IMR-90 (cell line): ENCODE measurements at regions not wholly inside any gene's neighbourhood (a gene's known extent, or its start where the extent isn't known, plus 50 kb on each side); places are given as distances from the start of the nearest gene placed in this dataset.

Experiments
- ATAC-seq: fragments of 200-7000 bp; cut with Tn5 transposase; 2 replicates; pipeline ENCODE4 v1.9.1; 2020; ENCODE audit warnings: low read depth, mild to moderate bottlenecking, moderate library complexity
- BruUV-seq: library from RNA; stranded (reverse); fragments of 400-500 nt; replicated peaks from 2 replicates; lab custom pipeline; 2021; lab: Mats Ljungman, UMichigan
- CTCF ChIA-PET: fragments of 300-600 bp; formaldehyde crosslinking; extraction: SDS; loops from one replicate; lab custom pipeline; 2021; ENCODE audit warnings: antibody characterized with exemption; lab: Yijun Ruan, JAX
- POLR2A ChIA-PET: fragments of 300-600 bp; sonication (Branson Sonifier 250); formaldehyde crosslinking; loops from one replicate; lab custom pipeline; 2022; ENCODE audit warnings: antibody characterized with exemption; ENCODE audit not compliant: unreplicated experiment; lab: Charles Lee
- DNase-seq: peaks from one replicate; pipeline ENCODE4 v3.0.0; 2013
- H2AFZ ChIP-seq: replicated peaks from 2 replicates; pipeline ENCODE3; 2013; ENCODE audit warnings: low read length, mild to moderate bottlenecking; ENCODE audit not compliant: poor library complexity
- H2AK5ac ChIP-seq: 2 replicates; pipeline ENCODE4 v1.6.1; 2013; ENCODE audit warnings: low read depth, low read length, inconsistent platforms
- H2AK9ac ChIP-seq: replicated peaks from 2 replicates; pipeline ENCODE3; 2013; ENCODE audit warnings: mild to moderate bottlenecking, low read depth, low read length, moderate library complexity; ENCODE audit not compliant: poor library complexity
- H2BK120ac ChIP-seq: 2 replicates; pipeline ENCODE4 v1.6.1; 2013; ENCODE audit warnings: low read depth, low read length, inconsistent platforms
- H2BK15ac ChIP-seq: 3 replicates; pipeline ENCODE4 v1.6.1; 2013; ENCODE audit warnings: low read depth, low read length, inconsistent platforms
- H2BK20ac ChIP-seq: 2 replicates; pipeline ENCODE4 v1.6.1; 2013; ENCODE audit warnings: low read depth, mild to moderate bottlenecking, inconsistent platforms, low read length, moderate library complexity
- H2BK5ac ChIP-seq: 2 replicates; pipeline ENCODE4 v1.6.1; 2013; ENCODE audit warnings: mild to moderate bottlenecking, low read depth, low read length, inconsistent platforms; ENCODE audit not compliant: poor library complexity, severe bottlenecking
- H3K14ac ChIP-seq: replicated peaks from 2 replicates; pipeline ENCODE4 v1.6.1; 2013; ENCODE audit warnings: low read depth, low read length, inconsistent platforms
- H3K18ac ChIP-seq: 2 replicates; pipeline ENCODE4 v1.6.1; 2013; ENCODE audit warnings: low read depth, low read length, control low read depth
- H3K23ac ChIP-seq: 2 replicates; pipeline ENCODE4 v1.6.1; 2013; ENCODE audit warnings: low read depth, low read length, inconsistent platforms
- H3K27ac ChIP-seq: 2 replicates; pipeline ENCODE4 v1.5.1; 2013; ENCODE audit warnings: mild to moderate bottlenecking, control low read depth, low read length; ENCODE audit not compliant: insufficient read depth
- H3K27me3 ChIP-seq: 2 replicates; pipeline ENCODE4 v1.6.1; 2013; ENCODE audit warnings: low read length; ENCODE audit not compliant: control insufficient read depth, insufficient read depth
- H3K36me3 ChIP-seq: 2 replicates; pipeline ENCODE4 v1.6.1; 2013; ENCODE audit warnings: low read length, mixed read lengths; ENCODE audit not compliant: control insufficient read depth, insufficient read depth
- H3K4ac ChIP-seq: 2 replicates; pipeline ENCODE4 v1.6.1; 2013; ENCODE audit warnings: low read depth, low read length, inconsistent platforms
- H3K4me1 ChIP-seq: 2 replicates; pipeline ENCODE4 v1.6.1; 2013; ENCODE audit warnings: low read length, mixed read lengths; ENCODE audit not compliant: control insufficient read depth, insufficient read depth
- H3K4me2 ChIP-seq: 2 replicates; pipeline ENCODE4 v1.6.1; 2013; ENCODE audit warnings: low read depth, mild to moderate bottlenecking, control low read depth, low read length, moderate library complexity
- H3K4me3 ChIP-seq: 2 replicates; pipeline ENCODE4 v1.5.1; 2013; ENCODE audit warnings: low read depth, mild to moderate bottlenecking, control low read depth, low read length, moderate library complexity; ENCODE audit not compliant: insufficient read depth
- H3K56ac ChIP-seq: 2 replicates; pipeline ENCODE4 v1.6.1; 2013; ENCODE audit warnings: low read length, inconsistent platforms; ENCODE audit not compliant: insufficient read depth; ENCODE audit errors: extremely low read depth
- H3K79me1 ChIP-seq, 2 experiments: 2 replicates each; pipeline ENCODE4 v1.6.1; 2013; ENCODE audit warnings: low read length in 2 of 2, inconsistent platforms in 1 of 2, low read depth in 1 of 2
- H3K9ac ChIP-seq: 2 replicates; pipeline ENCODE4 v1.6.1; 2013; ENCODE audit warnings: low read depth, low read length, control low read depth
- H3K9me1 ChIP-seq: 2 replicates; pipeline ENCODE4 v1.6.1; 2013; ENCODE audit warnings: low read length, inconsistent platforms; ENCODE audit not compliant: insufficient read depth
- H3K9me3 ChIP-seq: 2 replicates; pipeline ENCODE4 v1.6.1; 2013; ENCODE audit warnings: low read length; ENCODE audit not compliant: control insufficient read depth, insufficient read depth
- H4K20me1 ChIP-seq: 2 replicates; pipeline ENCODE4 v1.6.1; 2013; ENCODE audit warnings: low read length, inconsistent platforms; ENCODE audit not compliant: insufficient read depth
- H4K5ac ChIP-seq: 2 replicates; pipeline ENCODE4 v1.6.1; 2013; ENCODE audit warnings: mild to moderate bottlenecking, low read depth, low read length, control low read depth
- H4K8ac ChIP-seq, 2 experiments: 2 replicates each; pipeline ENCODE4 v1.6.1; 2013; ENCODE audit warnings: low read depth in 2 of 2, low read length in 2 of 2, control low read depth in 1 of 2, inconsistent platforms in 1 of 2
- H4K91ac ChIP-seq: 2 replicates; pipeline ENCODE4 v1.6.1; 2013; ENCODE audit warnings: low read depth, low read length, inconsistent platforms; ENCODE audit not compliant: insufficient read depth
- CEBPB ChIP-seq: IDR thresholded peaks from 2 replicates; pipeline ENCODE4 v1.6.1; 2012; ENCODE audit warnings: low read depth, low read length, improper control_type of control experiment
- CHD1 ChIP-seq: IDR thresholded peaks from 2 replicates; pipeline ENCODE4 v1.6.1; 2012; ENCODE audit warnings: low read depth, low read length, improper control_type of control experiment
- CTCF ChIP-seq: conservative IDR thresholded peaks from 2 replicates; pipeline ENCODE4 v1.5.1; 2012; ENCODE audit warnings: mild to moderate bottlenecking, low read depth, low read length, improper control_type of control experiment
- ELK1 ChIP-seq: fragments of 150-350 bp; IDR thresholded peaks from 2 replicates; pipeline ENCODE4 v1.6.1; 2016; ENCODE audit warnings: low read depth, mild to moderate bottlenecking, low read length, moderate library complexity, borderline replicate concordance
- FOS ChIP-seq: fragments of 150-350 bp; IDR thresholded peaks from 2 replicates; pipeline ENCODE4 v1.6.1; 2016; ENCODE audit warnings: low read depth, low read length
- MAFK ChIP-seq: IDR thresholded peaks from 2 replicates; pipeline ENCODE4 v1.6.1; 2012; ENCODE audit warnings: low read depth, low read length, improper control_type of control experiment
- MAZ ChIP-seq: IDR thresholded peaks from 2 replicates; pipeline ENCODE4 v1.6.1; 2012; ENCODE audit warnings: low read depth, mild to moderate bottlenecking, low read length, improper control_type of control experiment, moderate library complexity, borderline replicate concordance
- MXI1 ChIP-seq: IDR thresholded peaks from 2 replicates; pipeline ENCODE4 v1.6.1; 2012; ENCODE audit warnings: low read depth, mild to moderate bottlenecking, low read length, moderate library complexity, borderline replicate concordance
- NFE2L2 ChIP-seq: fragments of 150-350 bp; IDR thresholded peaks from 2 replicates; pipeline ENCODE4 v1.6.1; 2016; ENCODE audit warnings: low read depth, mild to moderate bottlenecking, low read length
- POLR2A ChIP-seq: IDR thresholded peaks from 2 replicates; pipeline ENCODE4 v1.6.1; 2012; ENCODE audit warnings: mild to moderate bottlenecking, low read depth, low read length
- RAD21 ChIP-seq: IDR thresholded peaks from 2 replicates; pipeline ENCODE4 v1.6.1; 2012; ENCODE audit warnings: low read length, improper control_type of control experiment
- RCOR1 ChIP-seq: IDR thresholded peaks from 2 replicates; pipeline ENCODE4 v1.6.1; 2012; ENCODE audit warnings: mild to moderate bottlenecking, low read length, improper control_type of control experiment; ENCODE audit not compliant: insufficient replicate concordance
- RFX5 ChIP-seq: IDR thresholded peaks from 2 replicates; pipeline ENCODE4 v1.8.0; 2012; ENCODE audit warnings: low read depth, mild to moderate bottlenecking, low read length, moderate library complexity
- SMC3 ChIP-seq: fragments of 150-350 bp; IDR thresholded peaks from 2 replicates; pipeline ENCODE4 v1.6.1; 2016; ENCODE audit warnings: low read depth, mild to moderate bottlenecking, antibody characterized with exemption, low read length, moderate library complexity
- USF2 ChIP-seq: fragments of 150-350 bp; IDR thresholded peaks from 2 replicates; pipeline ENCODE4 v1.6.1; 2017; ENCODE audit warnings: mild to moderate bottlenecking, antibody characterized with exemption, low read length, low read depth
- WGBS, 2 experiments: methylation state at CpG; one replicate each; pipeline versions ENCODE4 v1.1.5 to v1.1.7; 2013; ENCODE audit warnings: missing lambda C conversion rate in 2 of 2; ENCODE audit not compliant: insufficient read length in 1 of 2; ENCODE audit errors: extremely low coverage in 2 of 2; 5-methylcytosine and 5-hydroxymethylcytosine counted together
- dilution Hi-C: fragments of 300-500 bp; cut with HindIII; formaldehyde crosslinking; loops from one replicate; pipeline ENCODE4 v1.14.3; 2018; ENCODE audit warnings: low sequenced_read_pairs; ENCODE audit not compliant: unreplicated experiment
- in situ Hi-C: fragments of 300-500 bp; cut with MboI; formaldehyde crosslinking; loops from 3 replicates; pipeline ENCODE4 v1.14.3; 2019; ENCODE audit warnings: low sequenced_read_pairs, inconsistent platforms, mixed read lengths
- intact Hi-C: fragments of 100-400 bp; cut with micrococcal nuclease; formaldehyde crosslinking; loops from 2 replicates; pipeline ENCODE4 v1.10.0; 2022

- CTCF ChIA-PET, result no interaction called here
- BruUV-seq, result no TSS peak
- POLR2A ChIA-PET, result no interaction called here
Observed at GRCh38 chr6:88365656-88366055, 199.5 kb upstream of the CNR1 start.

More at GRCh38 chr6:88365656-88366055, 199.5 kb upstream of the CNR1 start:
- Histone ChIP-seq H3K18ac (no peak overlapping the region), H3K27me3 (no peaks in the 10 kb centered on the region), H2BK20ac (no peak overlapping the region), H3K9me1 (no peaks in the 10 kb centered on the region), H3K14ac (no peak overlapping the region), H3K27ac (no peak overlapping the region), H3K36me3 (no peaks in the 10 kb centered on the region), H3K4me1 (no peaks in the 10 kb centered on the region), H3K9ac (no peak overlapping the region), H3K4me3 (no peak overlapping the region), H3K4me2 (no peak overlapping the region), H2AK9ac (no peak overlapping the region), H4K8ac (no peak overlapping the region), H4K91ac (no peak overlapping the region), H2BK15ac (no peak overlapping the region), H3K4ac (no peak overlapping the region), H2BK5ac (no peak overlapping the region), H2BK120ac (no peak overlapping the region), H2AFZ (no peak overlapping the region), H3K79me1 (no peaks in the 10 kb centered on the region), H3K23ac (no peak overlapping the region), H3K9me3 (no peaks in the 10 kb centered on the region), H2AK5ac (no peak overlapping the region), H4K5ac (no peak overlapping the region), H4K20me1 (no peaks in the 10 kb centered on the region), H3K56ac (no peak overlapping the region)
- in situ Hi-C loops (no loop called here), dilution Hi-C loops (no loop called here), intact Hi-C loops (no loop called here)
- no peak for DNase-seq
- ATAC-seq, result no peak
- WGBS, 2 experiments, result no CpG with 5 or more reads among the region's 2 CpGs
- TF ChIP-seq MAZ, result no peak
- TF ChIP-seq CEBPB, result no peak
- no peak for TF ChIP-seq CTCF
- no peak for TF ChIP-seq MAFK
- no peak for TF ChIP-seq FOS
- TF ChIP-seq RCOR1, result no peak
- TF ChIP-seq USF2, result no peak
- no peak for TF ChIP-seq SMC3
- no peak for TF ChIP-seq ELK1
- TF ChIP-seq MXI1, result no peak
- TF ChIP-seq NFE2L2, result no peak
- TF ChIP-seq RFX5, result no peak
- TF ChIP-seq POLR2A, result no peak
- no peak for TF ChIP-seq CHD1
- TF ChIP-seq RAD21, result no peak
